HFF-Myc (cell line): ENCODE measurements at regions not wholly inside any gene's neighbourhood (a gene's known extent, or its start where the extent isn't known, plus 50 kb on each side); places are given as distances from the start of the nearest gene placed in this dataset.

ENCODE experiments used
- DNase-seq: peaks from one replicate; pipeline ENCODE4 v3.0.0-alpha.2; 2011; ENCODE audit warnings: low read depth; ENCODE audit errors: extremely low read depth
- H3K4me3 ChIP-seq: replicated peaks from 2 replicates; pipeline ENCODE4 v1.5.1; 2011; ENCODE audit warnings: low read depth, mild to moderate bottlenecking, control low read depth, low read length
- TF ChIP-seq, protein P1 (sequence below): IDR thresholded peaks from 2 replicates; pipeline ENCODE4 v1.5.1; 2012; ENCODE audit warnings: mild to moderate bottlenecking, low read depth, low read length, control low read depth; ENCODE audit errors: missing control alignments

- TF ChIP-seq, protein P1, sequence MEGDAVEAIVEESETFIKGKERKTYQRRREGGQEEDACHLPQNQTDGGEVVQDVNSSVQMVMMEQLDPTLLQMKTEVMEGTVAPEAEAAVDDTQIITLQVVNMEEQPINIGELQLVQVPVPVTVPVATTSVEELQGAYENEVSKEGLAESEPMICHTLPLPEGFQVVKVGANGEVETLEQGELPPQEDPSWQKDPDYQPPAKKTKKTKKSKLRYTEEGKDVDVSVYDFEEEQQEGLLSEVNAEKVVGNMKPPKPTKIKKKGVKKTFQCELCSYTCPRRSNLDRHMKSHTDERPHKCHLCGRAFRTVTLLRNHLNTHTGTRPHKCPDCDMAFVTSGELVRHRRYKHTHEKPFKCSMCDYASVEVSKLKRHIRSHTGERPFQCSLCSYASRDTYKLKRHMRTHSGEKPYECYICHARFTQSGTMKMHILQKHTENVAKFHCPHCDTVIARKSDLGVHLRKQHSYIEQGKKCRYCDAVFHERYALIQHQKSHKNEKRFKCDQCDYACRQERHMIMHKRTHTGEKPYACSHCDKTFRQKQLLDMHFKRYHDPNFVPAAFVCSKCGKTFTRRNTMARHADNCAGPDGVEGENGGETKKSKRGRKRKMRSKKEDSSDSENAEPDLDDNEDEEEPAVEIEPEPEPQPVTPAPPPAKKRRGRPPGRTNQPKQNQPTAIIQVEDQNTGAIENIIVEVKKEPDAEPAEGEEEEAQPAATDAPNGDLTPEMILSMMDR, result no peak
- no peak overlapping the region for H3K4me3 ChIP-seq
- no peak for DNase-seq
Observed at GRCh38 chr10:65708057-65708456, 1217.8 kb upstream of the LRRTM3 start.

DNA sequence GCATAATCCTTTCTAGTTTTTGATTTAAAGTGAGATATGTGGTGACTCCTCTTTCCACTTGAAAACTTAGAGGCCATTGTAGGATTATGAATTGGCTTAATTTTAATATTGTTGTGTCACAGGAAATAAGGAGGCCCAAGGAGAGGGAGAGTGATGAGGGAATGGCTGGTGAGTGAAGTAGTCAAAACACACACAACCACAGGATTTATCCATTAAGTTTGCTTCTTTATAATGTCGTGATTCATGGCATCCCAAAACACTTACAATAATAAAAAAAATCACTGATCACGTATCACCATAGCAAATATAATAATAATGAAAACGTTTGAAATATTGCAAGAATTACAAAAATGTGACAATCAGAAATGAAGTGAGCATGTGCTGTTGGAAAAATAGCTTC, 1215.5 kb upstream of the LRRTM3 start:
- TF ChIP-seq, protein P1, result no peak
- no peak overlapping the region for H3K4me3 ChIP-seq
- DNase-seq, result no peak

DNA sequence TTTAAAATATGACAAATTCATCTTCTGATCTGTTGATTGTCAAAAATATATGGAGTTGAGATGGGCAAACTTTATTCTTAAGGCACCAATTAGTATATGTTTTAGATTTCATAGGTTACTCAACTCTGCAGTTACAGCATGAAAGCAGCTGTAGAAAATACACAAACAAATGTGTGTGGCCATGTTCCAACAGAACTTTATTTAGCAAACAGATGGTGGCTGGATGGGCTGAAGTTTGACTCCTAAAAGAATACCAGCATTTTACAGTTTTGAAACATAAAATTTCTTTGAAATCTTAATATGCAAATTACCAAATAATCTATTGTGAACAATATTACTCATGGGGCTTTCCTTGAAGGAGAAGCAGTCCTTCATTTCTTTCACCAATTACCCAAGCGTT, 1206.0 kb upstream of the LRRTM3 start:
- no peak for DNase-seq
- no peak overlapping the region for H3K4me3 ChIP-seq
- TF ChIP-seq, protein P1, result no peak

DNA sequence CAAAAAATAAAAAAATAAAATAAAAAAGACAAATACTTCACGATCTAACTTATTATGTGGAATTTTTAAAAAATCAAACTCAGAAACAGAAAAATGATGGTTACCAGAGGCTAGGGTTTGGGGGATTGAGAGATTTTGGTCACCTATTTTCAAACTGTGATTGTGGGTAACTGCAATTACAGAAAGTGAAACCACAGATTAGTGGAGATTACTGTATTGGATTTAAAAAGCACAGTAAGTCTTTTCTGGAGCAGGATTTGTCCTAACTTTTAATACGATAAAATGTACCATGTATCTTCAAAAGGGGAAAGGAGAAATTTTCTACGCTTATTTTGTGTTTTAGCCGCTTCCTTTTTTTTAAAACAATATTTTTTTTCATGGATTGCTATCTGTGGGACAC, 1204.9 kb upstream of the LRRTM3 start:
- TF ChIP-seq, protein P1, result no peak
- no peak overlapping the region for H3K4me3 ChIP-seq
- no peak for DNase-seq

DNA sequence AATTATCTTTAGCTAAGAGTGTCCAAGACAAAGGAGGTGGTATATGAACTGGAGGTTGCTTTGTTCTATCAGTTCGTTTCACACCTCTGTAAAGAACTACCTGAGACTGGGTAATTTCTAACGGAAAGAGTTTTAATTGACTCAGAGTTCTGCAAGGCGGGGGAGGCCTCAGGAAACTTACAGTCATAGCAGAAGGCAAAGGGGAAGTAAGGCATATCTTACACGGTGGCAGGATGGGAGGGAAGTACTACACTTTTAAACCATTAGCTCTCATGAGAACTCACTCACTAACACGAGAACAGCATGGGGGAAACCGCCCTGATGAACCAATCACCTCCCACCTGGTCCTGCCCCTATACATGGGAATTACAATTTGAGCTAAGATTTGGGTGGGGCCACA, 1202.3 kb upstream of the LRRTM3 start:
- no peak overlapping the region for H3K4me3 ChIP-seq
- TF ChIP-seq, protein P1, result no peak
- DNase-seq, result no peak

GRCh38 chr10:65735382-65735781, 1190.5 kb upstream of the LRRTM3 start:
- TF ChIP-seq, protein P1, result no peak
- DNase-seq, result no peak
- H3K4me3 ChIP-seq, result no peak overlapping the region

DNA sequence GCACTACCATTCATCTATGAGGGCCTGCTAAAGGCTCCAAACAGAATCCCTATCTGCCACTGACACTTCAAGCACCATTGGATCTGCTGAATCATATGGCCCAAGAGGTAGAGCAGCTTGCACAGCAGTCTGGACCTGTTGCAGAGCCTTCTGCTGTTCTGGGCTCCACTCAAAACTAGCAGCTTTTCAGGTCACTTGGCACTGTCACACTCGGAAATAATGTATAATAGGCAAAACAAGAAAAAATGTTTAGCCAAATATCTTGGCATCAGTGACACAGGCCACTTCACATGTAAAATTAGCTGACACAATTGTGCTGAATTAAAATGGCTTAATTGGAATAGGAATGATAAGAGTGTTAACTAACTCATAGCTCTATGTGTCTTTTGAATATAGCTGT, 1182.9 kb upstream of the LRRTM3 start:
- no peak overlapping the region for H3K4me3 ChIP-seq
- TF ChIP-seq, protein P1, result no peak
- no peak for DNase-seq
